ENCODE measurements at regions not wholly inside any gene's neighbourhood (a gene's known extent, or its start where the extent isn't known, plus 50 kb on each side); places are given as distances from the start of the nearest gene placed in this dataset.

DNA sequence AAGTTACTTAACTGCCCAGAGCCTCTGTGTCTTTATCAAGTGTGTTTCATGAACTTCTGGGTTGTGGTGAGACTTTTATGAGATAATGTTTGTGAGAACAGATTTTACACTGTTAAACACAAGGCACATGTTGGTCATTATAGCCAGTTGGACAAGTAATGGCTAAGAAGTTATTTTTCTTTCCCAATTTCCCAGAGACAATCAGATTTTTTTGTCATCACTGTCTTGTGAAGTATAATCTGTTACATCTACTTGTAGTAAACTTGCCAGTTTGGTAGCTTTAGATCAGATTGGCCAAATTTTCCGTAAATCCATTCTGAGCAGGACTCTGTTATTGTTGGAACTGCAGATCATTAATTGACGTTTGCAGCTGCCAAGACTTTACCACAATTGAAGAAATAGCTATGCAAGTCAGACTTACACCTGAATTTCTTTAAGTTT is 838.8 kb downstream of the SLC4A3 start:
- no peak overlapping the region for H3K27ac ChIP-seq (ENCODE audit: low read length)
- H3K36me3 ChIP-seq (ENCODE audit: insufficient read depth, low read depth, low read length), result no peaks in the 10 kb centered on the region
- no peaks in the 10 kb centered on the region for H3K9me3 ChIP-seq (ENCODE audit: insufficient read depth, low read depth, low read length)
- no peaks in the 10 kb centered on the region for H3K4me1 ChIP-seq (ENCODE audit: insufficient read depth, low read length)
- H3K27me3 ChIP-seq (ENCODE audit: insufficient read depth, low read length), result no peaks in the 10 kb centered on the region
- no peak overlapping the region for H3K9ac ChIP-seq (ENCODE audit: low read depth, low read length)
- no peak overlapping the region for H3K4me3 ChIP-seq (ENCODE audit: low read length)

GRCh38 chr2:220469201-220469600 is 841.8 kb downstream of the SLC4A3 start:
- no peak overlapping the region for H3K9ac ChIP-seq (ENCODE audit: low read depth, low read length)
- H3K9me3 ChIP-seq (ENCODE audit: insufficient read depth, low read depth, low read length), result no peaks in the 10 kb centered on the region
- no peaks in the 10 kb centered on the region for H3K36me3 ChIP-seq (ENCODE audit: insufficient read depth, low read depth, low read length)
- H3K4me3 ChIP-seq (ENCODE audit: low read length), result no peak overlapping the region
- no peaks in the 10 kb centered on the region for H3K4me1 ChIP-seq (ENCODE audit: insufficient read depth, low read length)
- H3K27me3 ChIP-seq (ENCODE audit: insufficient read depth, low read length), result no peaks in the 10 kb centered on the region
- no peak overlapping the region for H3K27ac ChIP-seq (ENCODE audit: low read length)

DNA sequence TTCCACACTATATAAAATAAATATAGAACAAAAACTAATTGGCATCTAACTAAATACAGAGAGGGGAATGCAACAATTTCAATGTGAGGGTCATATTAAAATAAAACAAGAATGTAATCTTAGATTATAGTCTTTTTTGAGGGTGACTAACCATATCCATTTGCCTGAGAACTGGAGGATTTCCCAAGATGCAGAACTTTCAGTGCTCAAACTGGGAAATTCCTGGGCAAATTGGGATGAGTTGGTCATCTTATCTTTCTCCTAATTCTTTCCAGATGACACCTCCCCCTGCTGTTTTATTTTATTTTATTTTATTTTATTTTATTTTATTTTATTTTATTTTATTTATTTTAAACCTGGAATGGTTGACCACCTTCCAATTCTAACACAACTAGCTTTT is 846.2 kb downstream of the SLC4A3 start:
- Histone ChIP-seq H3K4me3 (ENCODE audit: low read length) (no peak overlapping the region), H3K36me3 (ENCODE audit: insufficient read depth, low read depth, low read length) (no peaks in the 10 kb centered on the region), H3K4me1 (ENCODE audit: insufficient read depth, low read length) (no peaks in the 10 kb centered on the region), H3K27ac (ENCODE audit: low read length) (no peak overlapping the region), H3K9me3 (ENCODE audit: insufficient read depth, low read depth, low read length) (no peaks in the 10 kb centered on the region), H3K27me3 (ENCODE audit: insufficient read depth, low read length) (no peaks in the 10 kb centered on the region), H3K9ac (ENCODE audit: low read depth, low read length) (no peak overlapping the region)

DNA sequence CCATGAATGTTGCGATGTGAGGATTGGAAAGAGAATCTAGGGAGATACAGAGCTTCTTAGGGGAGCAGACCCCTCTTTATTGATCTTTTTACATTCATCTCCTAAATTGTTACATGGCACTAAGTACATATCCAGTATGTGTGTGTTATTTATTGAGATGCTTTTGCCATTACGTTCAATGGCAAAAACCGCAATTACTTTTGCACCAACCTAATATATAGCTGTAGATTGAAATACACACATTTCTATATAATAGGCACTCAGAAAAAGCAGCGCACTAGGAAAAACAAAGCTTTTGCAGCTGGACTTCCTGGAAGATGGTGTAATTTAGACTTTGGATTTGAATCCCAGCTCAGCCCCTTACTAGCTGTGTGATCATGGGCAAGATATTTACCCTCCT is 849.4 kb downstream of the SLC4A3 start:
- Histone ChIP-seq H3K9me3 (ENCODE audit: insufficient read depth, low read depth, low read length) (no peaks in the 10 kb centered on the region), H3K27me3 (ENCODE audit: insufficient read depth, low read length) (no peaks in the 10 kb centered on the region), H3K27ac (ENCODE audit: low read length) (no peak overlapping the region), H3K9ac (ENCODE audit: low read depth, low read length) (no peak overlapping the region), H3K4me3 (ENCODE audit: low read length) (no peak overlapping the region), H3K36me3 (ENCODE audit: insufficient read depth, low read depth, low read length) (no peaks in the 10 kb centered on the region), H3K4me1 (ENCODE audit: insufficient read depth, low read length) (0 out of 2 replicates have a peak, but pooled peaks cover 2% of the 10 kb centered on the region)

DNA sequence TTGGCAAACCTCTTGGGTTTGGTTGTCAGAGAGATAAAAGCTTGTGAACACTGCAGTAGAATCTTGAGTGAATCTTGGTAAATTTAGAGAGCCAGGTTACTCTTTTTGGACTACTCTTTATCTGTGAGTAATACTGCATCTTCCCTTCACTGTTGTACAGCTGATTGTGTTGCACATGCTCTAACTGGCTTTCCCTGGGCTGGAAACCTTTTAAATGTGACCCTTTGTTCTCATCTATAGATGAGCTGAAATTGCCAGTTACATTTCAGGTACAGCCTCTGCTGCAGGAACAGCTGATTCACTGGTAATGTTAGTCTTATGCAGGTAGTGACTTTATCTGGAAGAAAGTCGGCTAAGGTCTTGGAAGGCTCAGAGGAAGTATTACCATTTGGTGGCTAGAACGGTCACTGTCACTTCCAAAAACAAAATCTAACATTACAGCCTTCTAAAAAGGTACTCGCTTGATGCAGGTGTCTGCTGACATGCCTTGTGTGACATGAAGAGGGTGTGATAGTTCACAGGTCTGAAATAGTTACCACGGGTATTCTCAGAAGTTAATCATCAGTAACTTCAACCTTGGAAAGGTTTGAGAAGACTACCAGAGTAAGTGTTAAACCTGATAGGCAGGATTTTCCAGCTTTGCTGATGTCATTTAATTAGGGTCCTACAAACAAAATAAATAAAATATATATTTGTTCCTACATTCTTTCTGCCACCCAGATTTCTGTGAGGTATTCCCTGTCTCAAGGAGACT is 851.1 kb downstream of the SLC4A3 start:
- no peak overlapping the region for H3K4me3 ChIP-seq (ENCODE audit: low read length)
- no peaks in the 10 kb centered on the region for H3K9me3 ChIP-seq (ENCODE audit: insufficient read depth, low read depth, low read length)
- H3K27me3 ChIP-seq (ENCODE audit: insufficient read depth, low read length), result no peaks in the 10 kb centered on the region
- no peak overlapping the region for H3K27ac ChIP-seq (ENCODE audit: low read length)
- no peaks in the 10 kb centered on the region for H3K36me3 ChIP-seq (ENCODE audit: insufficient read depth, low read depth, low read length)
- H3K9ac ChIP-seq (ENCODE audit: low read depth, low read length), result no peak overlapping the region
- 0 out of 2 replicates have a peak, but pooled peaks cover 2% of the 10 kb centered on the region for H3K4me1 ChIP-seq (ENCODE audit: insufficient read depth, low read length)

DNA sequence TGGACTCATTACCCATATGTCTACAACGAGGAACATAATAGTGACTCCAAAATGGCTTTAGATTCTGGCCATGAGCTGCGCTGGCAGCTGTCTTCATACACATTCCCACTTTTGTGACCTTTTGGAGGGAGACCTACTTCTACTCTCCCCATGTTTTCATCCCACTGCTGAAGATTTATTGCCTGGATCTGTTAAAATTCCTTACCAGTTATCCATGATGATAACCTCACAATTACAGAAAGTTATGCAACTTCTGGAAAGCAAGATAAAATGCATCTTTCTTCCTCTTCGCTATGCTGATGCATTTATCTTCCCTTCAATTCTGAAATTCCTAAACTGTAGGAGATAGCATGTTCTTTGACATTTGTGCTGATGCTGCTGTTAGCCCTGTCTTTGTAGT is 855.3 kb downstream of the SLC4A3 start:
- no peaks in the 10 kb centered on the region for H3K27me3 ChIP-seq (ENCODE audit: insufficient read depth, low read length)

DNA sequence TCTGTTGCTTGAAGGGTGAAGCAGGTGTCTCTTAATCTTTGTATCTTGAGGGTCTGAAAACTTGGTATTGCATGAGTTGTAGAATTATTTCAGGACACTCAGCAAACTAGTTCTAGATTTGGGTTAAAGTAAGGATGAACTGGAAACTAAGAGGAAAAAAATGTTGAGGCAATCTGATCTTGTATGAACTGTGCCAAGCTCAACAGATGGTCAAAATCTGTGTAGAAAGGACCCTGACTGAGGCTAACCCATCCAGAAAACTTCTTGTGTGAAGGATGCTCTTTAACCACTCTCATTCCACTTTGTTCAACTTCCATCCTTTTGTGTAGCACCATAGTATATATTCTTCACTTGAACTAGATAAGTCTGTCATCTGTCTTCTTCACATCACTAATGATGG is 861.7 kb downstream of the SLC4A3 start:
- Histone ChIP-seq H3K4me3 (ENCODE audit: low read length) (no peak overlapping the region), H3K4me1 (ENCODE audit: insufficient read depth, low read length) (no peaks in the 10 kb centered on the region), H3K27ac (ENCODE audit: low read length) (no peak overlapping the region), H3K27me3 (ENCODE audit: insufficient read depth, low read length) (no peaks in the 10 kb centered on the region), H3K9me3 (ENCODE audit: insufficient read depth, low read depth, low read length) (no peaks in the 10 kb centered on the region), H3K36me3 (ENCODE audit: insufficient read depth, low read depth, low read length) (no peaks in the 10 kb centered on the region), H3K9ac (ENCODE audit: low read depth, low read length) (no peak overlapping the region)

More for the DNA sequence above, 855.3 kb downstream of the SLC4A3 start:
- H3K27ac ChIP-seq (ENCODE audit: low read length), result no peak overlapping the region
- no peaks in the 10 kb centered on the region for H3K36me3 ChIP-seq (ENCODE audit: insufficient read depth, low read depth, low read length)
- no peak overlapping the region for H3K4me3 ChIP-seq (ENCODE audit: low read length)
- no peak overlapping the region for H3K9ac ChIP-seq (ENCODE audit: low read depth, low read length)
- no peaks in the 10 kb centered on the region for H3K9me3 ChIP-seq (ENCODE audit: insufficient read depth, low read depth, low read length)
- H3K4me1 ChIP-seq (ENCODE audit: insufficient read depth, low read length), result 0 out of 2 replicates have a peak, but pooled peaks cover 2% of the 10 kb centered on the region

GRCh38 chr2:220491670-220492069 is 864.2 kb downstream of the SLC4A3 start:
- Histone ChIP-seq H3K27ac (ENCODE audit: low read length) (no peak overlapping the region), H3K4me1 (ENCODE audit: insufficient read depth, low read length) (no peaks in the 10 kb centered on the region), H3K4me3 (ENCODE audit: low read length) (no peak overlapping the region), H3K36me3 (ENCODE audit: insufficient read depth, low read depth, low read length) (no peaks in the 10 kb centered on the region), H3K27me3 (ENCODE audit: insufficient read depth, low read length) (no peaks in the 10 kb centered on the region), H3K9ac (ENCODE audit: low read depth, low read length) (no peak overlapping the region), H3K9me3 (ENCODE audit: insufficient read depth, low read depth, low read length) (no peaks in the 10 kb centered on the region)

- H3K27ac ChIP-seq (ENCODE audit: low read length), result no peak overlapping the region
- H3K9ac ChIP-seq (ENCODE audit: low read depth, low read length), result no peak overlapping the region
- H3K36me3 ChIP-seq (ENCODE audit: insufficient read depth, low read depth, low read length), result no peaks in the 10 kb centered on the region
- no peaks in the 10 kb centered on the region for H3K27me3 ChIP-seq (ENCODE audit: insufficient read depth, low read length)
- H3K4me1 ChIP-seq (ENCODE audit: insufficient read depth, low read length), result no peaks in the 10 kb centered on the region
- no peaks in the 10 kb centered on the region for H3K9me3 ChIP-seq (ENCODE audit: insufficient read depth, low read depth, low read length)
- H3K4me3 ChIP-seq (ENCODE audit: low read length), result no peak overlapping the region
Measured at GRCh38 chr2:220493871-220494525, 866.6 kb downstream of the SLC4A3 start.

- H3K36me3 ChIP-seq (ENCODE audit: insufficient read depth, low read depth, low read length), result no peaks in the 10 kb centered on the region
- no peaks in the 10 kb centered on the region for H3K9me3 ChIP-seq (ENCODE audit: insufficient read depth, low read depth, low read length)
- no peak overlapping the region for H3K9ac ChIP-seq (ENCODE audit: low read depth, low read length)
- H3K27ac ChIP-seq (ENCODE audit: low read length), result no peak overlapping the region
- H3K4me1 ChIP-seq (ENCODE audit: insufficient read depth, low read length), result no peaks in the 10 kb centered on the region
- H3K4me3 ChIP-seq (ENCODE audit: low read length), result no peak overlapping the region
- no peaks in the 10 kb centered on the region for H3K27me3 ChIP-seq (ENCODE audit: insufficient read depth, low read length)
Measured at GRCh38 chr2:220496513-220496912, 869.1 kb downstream of the SLC4A3 start.

DNA sequence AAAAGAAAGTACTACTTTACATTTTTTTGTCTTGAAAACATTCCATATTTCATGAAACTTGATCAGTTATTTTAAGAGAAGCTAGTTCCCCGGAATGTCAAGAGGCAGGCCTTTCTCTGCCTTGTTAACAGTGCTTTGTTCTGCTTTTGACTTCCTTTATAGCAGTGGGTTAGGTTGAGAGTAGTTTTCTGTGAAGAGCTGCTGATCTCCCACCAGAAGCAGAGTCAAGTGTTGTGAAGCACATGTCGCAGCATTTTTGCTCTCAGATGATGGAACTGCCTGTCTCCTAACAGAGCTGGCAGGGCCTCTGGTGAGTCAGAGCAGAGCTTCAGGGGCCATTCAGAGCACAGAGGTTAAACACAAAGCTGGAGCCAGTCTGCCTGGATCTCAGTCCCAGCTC is 871.8 kb downstream of the SLC4A3 start:
- Histone ChIP-seq H3K4me1 (ENCODE audit: insufficient read depth, low read length) (peaks cover 2% of the 10 kb centered on the region; the same call in 1 of the 2 replicates), H3K9ac (ENCODE audit: low read depth, low read length) (no peak overlapping the region), H3K4me3 (ENCODE audit: low read length) (no peak overlapping the region), H3K27me3 (ENCODE audit: insufficient read depth, low read length) (no peaks in the 10 kb centered on the region), H3K27ac (ENCODE audit: low read length) (no peak overlapping the region), H3K9me3 (ENCODE audit: insufficient read depth, low read depth, low read length) (no peaks in the 10 kb centered on the region), H3K36me3 (ENCODE audit: insufficient read depth, low read depth, low read length) (no peaks in the 10 kb centered on the region)

DNA sequence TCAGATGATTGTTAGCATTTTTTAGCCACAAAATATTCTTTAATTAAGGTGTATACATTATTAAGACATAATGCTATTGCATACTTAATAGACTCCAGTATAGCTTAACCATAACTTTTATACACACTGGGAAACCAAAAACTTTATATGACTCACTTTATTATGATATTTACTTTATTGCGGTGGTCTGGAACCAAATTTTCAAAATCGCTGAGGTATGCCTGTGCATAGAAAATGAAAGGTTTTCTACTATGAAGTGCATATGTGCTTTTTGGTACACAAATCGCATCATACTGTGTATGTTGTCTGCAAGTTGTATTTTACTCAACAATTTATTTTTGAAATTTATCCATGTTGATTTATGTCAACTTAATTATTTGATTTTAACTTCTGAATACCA is 875.1 kb downstream of the SLC4A3 start:
- Histone ChIP-seq H3K27ac (ENCODE audit: low read length) (no peak overlapping the region), H3K4me3 (ENCODE audit: low read length) (no peak overlapping the region)

More for the DNA sequence above, 875.1 kb downstream of the SLC4A3 start:
- Histone ChIP-seq H3K36me3 (ENCODE audit: insufficient read depth, low read depth, low read length) (no peaks in the 10 kb centered on the region), H3K9me3 (ENCODE audit: insufficient read depth, low read depth, low read length) (no peaks in the 10 kb centered on the region), H3K9ac (ENCODE audit: low read depth, low read length) (no peak overlapping the region), H3K27me3 (ENCODE audit: insufficient read depth, low read length) (no peaks in the 10 kb centered on the region), H3K4me1 (ENCODE audit: insufficient read depth, low read length) (peaks cover 26% of the 10 kb centered on the region)
